GM21717 (cell line): ENCODE measurements at regions not wholly inside any gene's neighbourhood (a gene's known extent, or its start where the extent isn't known, plus 50 kb on each side); places are given as distances from the start of the nearest gene placed in this dataset.
"Not testable (repeated sequence)": the region's sequence is repeated elsewhere in the genome, so short reads cannot be mapped to it uniquely, and the experiment has no call there.

Experiments
- ATAC-seq: cut with Tn5 transposase; IDR thresholded peaks from one replicate; pipeline ENCODE4 v1.9.1; 2021; ENCODE audit warnings: mild to moderate bottlenecking, moderate library complexity; ENCODE audit not compliant: unreplicated experiment

GRCh38 chr13:65445340-65445739 is 1784.8 kb downstream of the PCDH9 start:
- ATAC-seq = no peak

GRCh38 chr13:65435590-65435989 is 1794.5 kb downstream of the PCDH9 start:
- no peak for ATAC-seq

- no peak for ATAC-seq
Measured at GRCh38 chr13:65417953-65418352, 1812.2 kb downstream of the PCDH9 start.

GRCh38 chr13:65416784-65417183 is 1813.4 kb downstream of the PCDH9 start:
- ATAC-seq = no peak

GRCh38 chr13:65414187-65414586 is 1815.9 kb downstream of the PCDH9 start:
- ATAC-seq = no peak

- ATAC-seq = no peak
Measured at GRCh38 chr13:65411521-65411920, 1818.6 kb downstream of the PCDH9 start.

- no peak for ATAC-seq
Measured at GRCh38 chr13:65410791-65411190, 1819.3 kb downstream of the PCDH9 start.

- no peak for ATAC-seq
Measured at GRCh38 chr13:65401315-65401714, 1828.8 kb downstream of the PCDH9 start.

- no peak for ATAC-seq
Measured at GRCh38 chr13:65400702-65401101, 1829.4 kb downstream of the PCDH9 start.

- no peak for ATAC-seq
Measured at GRCh38 chr13:65387743-65388347, 1842.3 kb downstream of the PCDH9 start.

GRCh38 chr13:65378943-65379519 is 1851.1 kb downstream of the PCDH9 start:
- ATAC-seq = no peak

- ATAC-seq = no peak
Measured at GRCh38 chr13:65378484-65378883, 1851.7 kb downstream of the PCDH9 start.

- no peak for ATAC-seq
Measured at GRCh38 chr13:65368832-65369231, 1861.3 kb downstream of the PCDH9 start.

GRCh38 chr13:65353951-65354350 is 1876.2 kb downstream of the PCDH9 start:
- ATAC-seq = no peak

- ATAC-seq = not testable (repeated sequence)
Measured at GRCh38 chr13:65353150-65353549, 1877.0 kb downstream of the PCDH9 start.

GRCh38 chr13:65347420-65348030 is 1882.6 kb downstream of the PCDH9 start:
- no peak for ATAC-seq

- no peak for ATAC-seq
Measured at GRCh38 chr13:65343898-65344663, 1886.1 kb downstream of the PCDH9 start.

- no peak for ATAC-seq
Measured at GRCh38 chr13:65342541-65343337, 1887.4 kb downstream of the PCDH9 start.

- ATAC-seq = no peak
Measured at GRCh38 chr13:65339241-65339640, 1890.9 kb downstream of the PCDH9 start.

GRCh38 chr13:65336916-65337315 is 1893.2 kb downstream of the PCDH9 start:
- ATAC-seq = no peak
